ENCODE measurements at regions not wholly inside any gene's neighbourhood (a gene's known extent, or its start where the extent isn't known, plus 50 kb on each side); places are given as distances from the start of the nearest gene placed in this dataset.

GRCh38 chrX:27008486-27008885, 454.7 kb downstream of the PPP4R3C start:
- TF ChIP-seq CTCF (IDR thresholded peaks at IDR 0.05; ENCODE audit: poor library complexity) (no peak), EZH2 (IDR thresholded peaks at IDR 0.05; ENCODE audit: borderline replicate concordance) (no peak)
